ENCODE measurements at regions not wholly inside any gene's neighbourhood (a gene's known extent, or its start where the extent isn't known, plus 50 kb on each side); places are given as distances from the start of the nearest gene placed in this dataset.

- DNase-seq (ENCODE audit: extremely low spot score, unreplicated experiment) = no peak
- Mint-ChIP-seq H3K27me3 (ENCODE audit: unreplicated experiment) (peaks cover 11% of the 10 kb centered on the region), H3K27ac (ENCODE audit: unreplicated experiment) (no peak overlapping the region), H3K4me3 (ENCODE audit: unreplicated experiment) (no peak overlapping the region), H3K36me3 (ENCODE audit: unreplicated experiment) (no peaks in the 10 kb centered on the region), H3K9me3 (ENCODE audit: unreplicated experiment) (no peaks in the 10 kb centered on the region), H3K4me1 (ENCODE audit: unreplicated experiment) (no peaks in the 10 kb centered on the region)
- TF ChIP-seq CTCF (IDR thresholded peaks at IDR 0.05) = no peak
These were observed 222.6 kb downstream of the OTOR start for GRCh38 chr20:16970776-16971175.

GRCh38 chr20:16974080-16974854, 226.1 kb downstream of the OTOR start:
- no peak for TF ChIP-seq CTCF (IDR thresholded peaks at IDR 0.05)
- no peaks in the 10 kb centered on the region for H3K4me1 Mint-ChIP-seq (ENCODE audit: unreplicated experiment)
- no peak for DNase-seq (ENCODE audit: extremely low spot score, unreplicated experiment)
- H3K36me3 Mint-ChIP-seq (ENCODE audit: unreplicated experiment) = no peaks in the 10 kb centered on the region
- no peak overlapping the region for H3K4me3 Mint-ChIP-seq (ENCODE audit: unreplicated experiment)
- peaks cover 11% of the 10 kb centered on the region for H3K27me3 Mint-ChIP-seq (ENCODE audit: unreplicated experiment)
- no peak overlapping the region for H3K27ac Mint-ChIP-seq (ENCODE audit: unreplicated experiment)
- H3K9me3 Mint-ChIP-seq (ENCODE audit: unreplicated experiment) = no peaks in the 10 kb centered on the region

GRCh38 chr20:16974855-16975162, 226.7 kb downstream of the OTOR start:
- no peaks in the 10 kb centered on the region for H3K36me3 Mint-ChIP-seq (ENCODE audit: unreplicated experiment)
- H3K27ac Mint-ChIP-seq (ENCODE audit: unreplicated experiment) = no peak overlapping the region
- no peaks in the 10 kb centered on the region for H3K9me3 Mint-ChIP-seq (ENCODE audit: unreplicated experiment)
- no peaks in the 10 kb centered on the region for H3K4me1 Mint-ChIP-seq (ENCODE audit: unreplicated experiment)
- no peak overlapping the region for H3K4me3 Mint-ChIP-seq (ENCODE audit: unreplicated experiment)
- TF ChIP-seq CTCF (IDR thresholded peaks at IDR 0.05) = no peak
- no peak for DNase-seq (ENCODE audit: extremely low spot score, unreplicated experiment)
- peaks cover 10% of the 10 kb centered on the region for H3K27me3 Mint-ChIP-seq (ENCODE audit: unreplicated experiment)

- Mint-ChIP-seq H3K36me3 (ENCODE audit: unreplicated experiment) (no peaks in the 10 kb centered on the region), H3K27ac (ENCODE audit: unreplicated experiment) (no peak overlapping the region), H3K4me3 (ENCODE audit: unreplicated experiment) (no peak overlapping the region), H3K9me3 (ENCODE audit: unreplicated experiment) (no peaks in the 10 kb centered on the region), H3K27me3 (ENCODE audit: unreplicated experiment) (peaks cover 5% of the 10 kb centered on the region), H3K4me1 (ENCODE audit: unreplicated experiment) (no peaks in the 10 kb centered on the region)
- TF ChIP-seq CTCF (IDR thresholded peaks at IDR 0.05) = no peak
- no peak for DNase-seq (ENCODE audit: extremely low spot score, unreplicated experiment)
These were observed 227.5 kb downstream of the OTOR start for GRCh38 chr20:16975682-16976081.

- no peaks in the 10 kb centered on the region for H3K9me3 Mint-ChIP-seq (ENCODE audit: unreplicated experiment)
- H3K36me3 Mint-ChIP-seq (ENCODE audit: unreplicated experiment) = no peaks in the 10 kb centered on the region
- no peak overlapping the region for H3K27ac Mint-ChIP-seq (ENCODE audit: unreplicated experiment)
- no peak overlapping the region for H3K4me3 Mint-ChIP-seq (ENCODE audit: unreplicated experiment)
- no peak for DNase-seq (ENCODE audit: extremely low spot score, unreplicated experiment)
- no peaks in the 10 kb centered on the region for H3K4me1 Mint-ChIP-seq (ENCODE audit: unreplicated experiment)
- no peaks in the 10 kb centered on the region for H3K27me3 Mint-ChIP-seq (ENCODE audit: unreplicated experiment)
- TF ChIP-seq CTCF (IDR thresholded peaks at IDR 0.05) = no peak
These were observed 230.3 kb downstream of the OTOR start for GRCh38 chr20:16978497-16978896.
